Caki2 (cell line): ENCODE measurements at regions not wholly inside any gene's neighbourhood (a gene's known extent, or its start where the extent isn't known, plus 50 kb on each side); places are given as distances from the start of the nearest gene placed in this dataset.

Experiments used
- DNase-seq: peaks from one replicate; pipeline ENCODE4 v3.0.0-alpha.2; 2015; ENCODE audit warnings: low read depth
- in situ Hi-C: cut with HindIII; loops from 2 replicates; pipeline ENCODE4 v1.10.0; 2016; ENCODE audit warnings: low sequenced_read_pairs, low pct_unique_long_range_greater_than_20kb, mixed read lengths

GRCh38 chr11:22510741-22511140 lies 114.9 kb downstream of the FANCF start:
- no peak for DNase-seq
- in situ Hi-C loops: no loop called here

- DNase-seq: no peak
- in situ Hi-C loops: no loop called here
Observed at GRCh38 chr11:22510010-22510409, 115.6 kb downstream of the FANCF start.

GRCh38 chr11:22508665-22509064 lies 117.0 kb downstream of the FANCF start:
- in situ Hi-C loops: no loop called here
- DNase-seq: no peak

- DNase-seq: no peak
- in situ Hi-C loops: no loop called here
Observed at GRCh38 chr11:22497474-22497873, 128.1 kb downstream of the FANCF start.

- no peak for DNase-seq
- in situ Hi-C loops: no loop called here
Observed at GRCh38 chr11:22491555-22492225, 133.9 kb downstream of the FANCF start.

- in situ Hi-C loops: no loop called here
- no peak for DNase-seq
Observed at GRCh38 chr11:22479971-22480720, 142.0 kb downstream of the SLC17A6 start.

- in situ Hi-C loops: no loop called here
Observed at GRCh38 chr11:22479208-22479607, 141.0 kb downstream of the SLC17A6 start.

GRCh38 chr11:22478169-22478568 lies 140.0 kb downstream of the SLC17A6 start:
- no peak for DNase-seq
- in situ Hi-C loops: no loop called here

More at GRCh38 chr11:22479208-22479607, 141.0 kb downstream of the SLC17A6 start:
- no peak for DNase-seq

- in situ Hi-C loops: no loop called here
- DNase-seq: no peak
Observed at GRCh38 chr11:22477312-22477711, 139.1 kb downstream of the SLC17A6 start.

- DNase-seq: no peak
- in situ Hi-C loops: no loop called here
Observed at GRCh38 chr11:22476589-22476988, 138.4 kb downstream of the SLC17A6 start.

- no peak for DNase-seq
- in situ Hi-C loops: no loop called here
Observed at GRCh38 chr11:22474616-22475015, 136.4 kb downstream of the SLC17A6 start.

- in situ Hi-C loops: no loop called here
- DNase-seq: no peak
Observed at GRCh38 chr11:22473586-22473985, 135.4 kb downstream of the SLC17A6 start.

- in situ Hi-C loops: no loop called here
- no peak for DNase-seq
Observed at GRCh38 chr11:22472306-22472705, 134.1 kb downstream of the SLC17A6 start.

GRCh38 chr11:22471385-22471784 lies 133.2 kb downstream of the SLC17A6 start:
- DNase-seq: no peak
- in situ Hi-C loops: no loop called here

- in situ Hi-C loops: no loop called here
Observed at GRCh38 chr11:22467741-22468140, 129.6 kb downstream of the SLC17A6 start.

GRCh38 chr11:22467248-22467647 lies 129.1 kb downstream of the SLC17A6 start:
- in situ Hi-C loops: no loop called here
- DNase-seq: no peak

More at GRCh38 chr11:22467741-22468140, 129.6 kb downstream of the SLC17A6 start:
- DNase-seq: no peak

- no peak for DNase-seq
- in situ Hi-C loops: no loop called here
Observed at GRCh38 chr11:22466809-22467208, 128.6 kb downstream of the SLC17A6 start.

GRCh38 chr11:22466351-22466750 lies 128.2 kb downstream of the SLC17A6 start:
- in situ Hi-C loops: no loop called here
- DNase-seq: no peak

GRCh38 chr11:22465620-22466019 lies 127.4 kb downstream of the SLC17A6 start:
- in situ Hi-C loops: no loop called here
- DNase-seq: no peak

GRCh38 chr11:22461626-22462025 lies 123.4 kb downstream of the SLC17A6 start:
- in situ Hi-C loops: no loop called here
- DNase-seq: no peak
